HEK293 (cell line): ENCODE measurements at regions not wholly inside any gene's neighbourhood (a gene's known extent, or its start where the extent isn't known, plus 50 kb on each side); places are given as distances from the start of the nearest gene placed in this dataset.
A peak's percentile ranks its signal among the peaks of the same experiment; 100 is the strongest.

Source experiments
- CTCF ChIA-PET: fragments of 350-600 bp; formaldehyde crosslinking; extraction: SDS; loops from one replicate; lab custom pipeline; 2021; ENCODE audit warnings: antibody characterized with exemption; lab: Yijun Ruan, JAX
- POLR2A ChIA-PET: fragments of 300-600 bp; formaldehyde crosslinking; extraction: SDS; loops from one replicate; lab custom pipeline; 2020; ENCODE audit warnings: antibody characterized with exemption, inconsistent platforms; lab: Yijun Ruan, JAX
- H3K27ac ChIP-seq: fragments of 200-500 bp; sonication (Bioruptor generic); 2 replicates; pipeline ENCODE4 v1.5.1; 2014; ENCODE audit warnings: low read depth, low read length, control low read depth, inconsistent platforms; ENCODE audit errors: extremely low read depth
- H3K36me3 ChIP-seq, 2 experiments: fragments of 200-500 bp in 1 of 2; sonication (Bioruptor generic) in 1 of 2; 1 replicate in 1 of 2; 2 replicates in 1 of 2; pipeline ENCODE4 v1.5.1; 2014 to 2017; ENCODE audit warnings: inconsistent platforms in 2 of 2, low read length in 2 of 2; ENCODE audit not compliant: control insufficient read depth in 2 of 2, insufficient read depth in 1 of 2
- H3K4me1 ChIP-seq: fragments of 200-500 bp; sonication (Bioruptor generic); 2 replicates; pipeline ENCODE4 v1.5.1; 2014; ENCODE audit warnings: mild to moderate bottlenecking, low read length, inconsistent platforms; ENCODE audit not compliant: control insufficient read depth, insufficient read depth
- H3K4me3 ChIP-seq: 2 replicates; pipeline ENCODE4 v1.5.1; 2011; ENCODE audit warnings: low read depth, mild to moderate bottlenecking, control low read depth, low read length, moderate library complexity
- H3K9me3 ChIP-seq: fragments of 200-500 bp; sonication (Bioruptor generic); 2 replicates; pipeline ENCODE4 v1.5.1; 2014; ENCODE audit warnings: low read depth, low read length, inconsistent platforms; ENCODE audit not compliant: control insufficient read depth, insufficient read depth
- ATF2 ChIP-seq: fragments of 450-650 bp; formaldehyde crosslinking; IDR thresholded peaks from 2 replicates; pipeline ENCODE4 v1.5.1; 2016; ENCODE audit warnings: missing biosample characterization, missing genetic modification characterization, low read depth
- EGR2 ChIP-seq: fragments of 450-650 bp; formaldehyde crosslinking; IDR thresholded peaks from 2 replicates; pipeline ENCODE4 v1.5.1; 2016; ENCODE audit warnings: low read depth, missing biosample characterization, missing genetic modification characterization
- FEZF1 ChIP-seq: fragments of 450-650 bp; formaldehyde crosslinking; IDR thresholded peaks from 2 replicates; pipeline ENCODE4 v1.5.1; 2016; ENCODE audit warnings: missing biosample characterization, missing genetic modification characterization
- GLIS2 ChIP-seq: fragments of 450-650 bp; formaldehyde crosslinking; IDR thresholded peaks from 2 replicates; pipeline ENCODE4 v1.5.1; 2016; ENCODE audit warnings: missing biosample characterization, missing genetic modification characterization
- HIC1 ChIP-seq: fragments of 450-650 bp; formaldehyde crosslinking; IDR thresholded peaks from 2 replicates; pipeline ENCODE4 v1.5.1; 2016; ENCODE audit warnings: missing biosample characterization, missing genetic modification characterization
- KLF17 ChIP-seq: fragments of 450-650 bp; formaldehyde crosslinking; IDR thresholded peaks from 2 replicates; pipeline ENCODE4 v1.5.1; 2016; ENCODE audit warnings: missing biosample characterization, missing genetic modification characterization
- SETDB1 ChIP-seq: IDR thresholded peaks from one replicate; pipeline ENCODE4 v1.6.1; 2017; ENCODE audit warnings: mild to moderate bottlenecking, low read length, moderate library complexity, mixed read lengths; ENCODE audit not compliant: insufficient read length
- SP3 ChIP-seq: fragments of 450-650 bp; formaldehyde crosslinking; IDR thresholded peaks from 2 replicates; pipeline ENCODE4 v1.5.1; 2016; ENCODE audit warnings: missing biosample characterization, missing genetic modification characterization
- ZBTB44 ChIP-seq: fragments of 450-650 bp; IDR thresholded peaks from 2 replicates; pipeline ENCODE4 v1.5.1; 2018; ENCODE audit warnings: missing biosample characterization, mild to moderate bottlenecking, missing genetic modification characterization
- ZBTB7A ChIP-seq: fragments of 450-650 bp; formaldehyde crosslinking; IDR thresholded peaks from 2 replicates; pipeline ENCODE4 v1.5.1; 2016; ENCODE audit warnings: low read depth, missing biosample characterization, missing genetic modification characterization
- ZFHX2 ChIP-seq: fragments of 450-650 bp; formaldehyde crosslinking; conservative IDR thresholded peaks from 2 replicates; pipeline ENCODE4 v1.5.1; 2016; ENCODE audit warnings: missing biosample characterization, missing genetic modification characterization
- ZIC2 ChIP-seq: fragments of 450-650 bp; formaldehyde crosslinking; IDR thresholded peaks from 2 replicates; pipeline ENCODE4 v1.5.1; 2016; ENCODE audit warnings: missing biosample characterization, missing genetic modification characterization
- ZNF133 ChIP-seq: fragments of 450-650 bp; formaldehyde crosslinking; IDR thresholded peaks from 2 replicates; pipeline ENCODE4 v1.5.1; 2016; ENCODE audit warnings: missing biosample characterization, missing genetic modification characterization
- ZNF157 ChIP-seq: fragments of 450-650 bp; formaldehyde crosslinking; IDR thresholded peaks from 2 replicates; pipeline ENCODE4 v1.5.1; 2016; ENCODE audit warnings: missing biosample characterization, missing genetic modification characterization
- ZNF169 ChIP-seq: fragments of 450-650 bp; formaldehyde crosslinking; IDR thresholded peaks from 2 replicates; pipeline ENCODE4 v1.5.1; 2016; ENCODE audit warnings: missing biosample characterization, missing genetic modification characterization
- ZNF2 ChIP-seq: fragments of 450-650 bp; formaldehyde crosslinking; IDR thresholded peaks from 2 replicates; pipeline ENCODE4 v1.5.1; 2016; ENCODE audit warnings: missing biosample characterization, missing genetic modification characterization
- ZNF24 ChIP-seq: fragments of 450-650 bp; formaldehyde crosslinking; IDR thresholded peaks from 2 replicates; pipeline ENCODE4 v1.5.1; 2016; ENCODE audit warnings: missing biosample characterization, missing genetic modification characterization
- ZNF274 ChIP-seq, 2 experiments: fragments of 200-500 bp in 1 of 2; fragments of 450-650 bp in 1 of 2; sonication (Bioruptor generic) in 1 of 2; formaldehyde crosslinking in 1 of 2; IDR thresholded peaks; 2 replicates each; pipeline versions ENCODE4 v1.5.1 to v1.6.1; 2014 to 2016; ENCODE audit warnings: borderline replicate concordance in 1 of 2, inconsistent platforms in 1 of 2, low read length in 1 of 2, missing biosample characterization in 1 of 2, missing genetic modification characterization in 1 of 2
- ZNF302 ChIP-seq: fragments of 450-650 bp; formaldehyde crosslinking; IDR thresholded peaks from 2 replicates; pipeline ENCODE4 v1.5.1; 2016; ENCODE audit warnings: missing biosample characterization, missing genetic modification characterization, low read depth
- ZNF48 ChIP-seq: fragments of 450-650 bp; formaldehyde crosslinking; IDR thresholded peaks from 2 replicates; pipeline ENCODE4 v1.5.1; 2016; ENCODE audit warnings: missing biosample characterization, missing genetic modification characterization
- ZSCAN5A ChIP-seq: fragments of 450-650 bp; formaldehyde crosslinking; IDR thresholded peaks from 2 replicates; pipeline ENCODE4 v1.5.1; 2016; ENCODE audit warnings: missing biosample characterization, missing genetic modification characterization

- ChIA-PET POLR2A (no interaction called here), CTCF (interaction anchor here (0.7 to 1.3 kb wide), 2 partner anchors 53 to 182 kb away, joined by 3 to 4 read pairs; no protein-coding TSS in a partner anchor)
- TF ChIP-seq ATF2 = no peak
- TF ChIP-seq GLIS2 (tag by site-specific recombination) = no peak
- TF ChIP-seq HIC1 (tag by site-specific recombination) = no peak
- TF ChIP-seq ZNF274 (IDR thresholded peaks at IDR 0.05; ENCODE audit: low read length) = no peak
- no peak for TF ChIP-seq ZNF274 (tag by site-specific recombination; IDR thresholded peaks at IDR 0.05; ENCODE audit: borderline replicate concordance)
- no peak for TF ChIP-seq ZSCAN5A (tag by site-specific recombination)
- no peak for TF ChIP-seq FEZF1
- TF ChIP-seq ZNF24 (tag by site-specific recombination) = no peak
- TF ChIP-seq ZBTB44 (tag by site-specific recombination) = no peak
- TF ChIP-seq ZNF169 (tag by site-specific recombination) = no peak
- no peak for TF ChIP-seq SP3 (tag by site-specific recombination)
- no peak for TF ChIP-seq ZNF2
- TF ChIP-seq SETDB1 = no peak
- Histone ChIP-seq H3K4me1 (peaks cover 18% of the 10 kb centered on the region; the same call in 1 of the 2 replicates), H3K9me3 (no peaks in the 10 kb centered on the region; the same call in 1 of the 2 replicates), H3K4me3 (no peak overlapping the region), H3K36me3 (no peaks in the 10 kb centered on the region), H3K27ac (no peak overlapping the region)
Observed at GRCh38 chr17:72425133-72425793, 304.4 kb downstream of the SOX9 start.

GRCh38 chr17:72425794-72426168 is 305.0 kb downstream of the SOX9 start:
- peak; percentile 56 for TF ChIP-seq ZFHX2 (tag by site-specific recombination)
- TF ChIP-seq ZNF133 (tag by site-specific recombination) = no peak
- TF ChIP-seq KLF17 (tag by site-specific recombination) = no peak
- 0 out of 2 replicates have a peak, but pooled peaks have one; percentile 8 for TF ChIP-seq ZIC2 (tag by site-specific recombination)
- TF ChIP-seq EGR2 (tag by site-specific recombination) = peak; percentile 58; the same call in 1 of the 2 replicates
- no peak for TF ChIP-seq ZBTB7A (tag by site-specific recombination)
- no peak for TF ChIP-seq ZNF48
- TF ChIP-seq FEZF1 = no peak
- no peak for TF ChIP-seq ZNF302 (tag by site-specific recombination)
- TF ChIP-seq ZNF157 (tag by site-specific recombination) = no peak
- Histone ChIP-seq H3K9me3 (no peaks in the 10 kb centered on the region; the same call in 1 of the 2 replicates), H3K27ac (no peak overlapping the region), H3K36me3 (no peaks in the 10 kb centered on the region), H3K4me3 (no peak overlapping the region), H3K4me1 (peaks cover 13% of the 10 kb centered on the region; the same call in 1 of the 2 replicates)
- CTCF ChIA-PET = interaction anchor here (1.3 kb wide), 1 partner anchor 53 kb away, joined by 4 read pairs; no protein-coding TSS in a partner anchor
- POLR2A ChIA-PET = no interaction called here
